DOHH2 (cell line): ENCODE measurements at regions not wholly inside any gene's neighbourhood (a gene's known extent, or its start where the extent isn't known, plus 50 kb on each side); places are given as distances from the start of the nearest gene placed in this dataset.

Experiments
- H3F3A ChIP-seq: fragments of 200-600 bp; sonication (generic), shearing (Covaris generic); 2 replicates; pipeline ENCODE4 v1.6.0; 2016; ENCODE audit warnings: antibody characterized with exemption, mild to moderate bottlenecking; ENCODE audit not compliant: control insufficient read depth, insufficient read depth
- H3K27ac ChIP-seq: fragments of 200-600 bp; sonication (generic); 2 replicates; pipeline ENCODE4 v1.5.1; 2014; ENCODE audit warnings: low read depth, mild to moderate bottlenecking, low read length, moderate library complexity
- H3K27me3 ChIP-seq: fragments of 200-600 bp; sonication (generic); 2 replicates; pipeline ENCODE4 v1.6.1; 2014; ENCODE audit warnings: mild to moderate bottlenecking, low read length, mixed read lengths; ENCODE audit not compliant: control insufficient read depth
- H3K36me3 ChIP-seq: fragments of 200-600 bp; sonication (generic); 2 replicates; pipeline ENCODE4 v1.6.1; 2014; ENCODE audit warnings: mild to moderate bottlenecking, low read length, moderate library complexity, mixed read lengths; ENCODE audit not compliant: control insufficient read depth
- H3K4me1 ChIP-seq: fragments of 200-600 bp; sonication (generic); 2 replicates; pipeline ENCODE4 v1.6.1; 2014; ENCODE audit warnings: mild to moderate bottlenecking, low read length, mixed read lengths; ENCODE audit not compliant: control insufficient read depth
- H3K4me2 ChIP-seq: fragments of 200-600 bp; sonication (generic); 2 replicates; pipeline ENCODE4 v1.6.0; 2014; ENCODE audit warnings: mild to moderate bottlenecking, low read length, moderate library complexity
- H3K4me3 ChIP-seq: fragments of 200-600 bp; sonication (generic); 2 replicates; pipeline ENCODE4 v1.5.1; 2014; ENCODE audit warnings: mild to moderate bottlenecking, low read length, mixed read lengths
- H3K79me2 ChIP-seq: fragments of 200-600 bp; sonication (generic); 2 replicates; pipeline ENCODE4 v1.6.1; 2014; ENCODE audit warnings: mild to moderate bottlenecking, low read length, mixed read lengths; ENCODE audit not compliant: control insufficient read depth
- H3K9me2 ChIP-seq: fragments of 200-600 bp; sonication (generic); replicated peaks from 2 replicates; pipeline ENCODE4 v1.6.1; 2014; ENCODE audit warnings: mild to moderate bottlenecking, low read length, mixed read lengths; ENCODE audit not compliant: control insufficient read depth
- H3K9me3 ChIP-seq: fragments of 200-600 bp; sonication (generic); 2 replicates; pipeline ENCODE4 v1.6.1; 2014; ENCODE audit warnings: antibody characterized with exemption, low read length, mixed read lengths; ENCODE audit not compliant: control insufficient read depth, insufficient read depth
- H4K20me1 ChIP-seq: fragments of 200-600 bp; sonication (generic); 2 replicates; pipeline ENCODE4 v1.6.0; 2014; ENCODE audit warnings: low read depth, mild to moderate bottlenecking, antibody characterized with exemption, low read length, moderate library complexity; ENCODE audit not compliant: control insufficient read depth, insufficient read depth
- CTCF ChIP-seq: fragments of 200-600 bp; sonication (generic); IDR thresholded peaks from one replicate; pipeline ENCODE4 v1.5.1; 2014; ENCODE audit warnings: antibody characterized with exemption, mild to moderate bottlenecking, low read depth, low read length; ENCODE audit not compliant: poor library complexity, severe bottlenecking
- EZH2phosphoT487 ChIP-seq: fragments of 200-600 bp; sonication (generic); IDR thresholded peaks from 2 replicates; pipeline ENCODE4 v1.6.1; 2017; ENCODE audit warnings: borderline replicate concordance, mild to moderate bottlenecking, antibody characterized with exemption, low read length, moderate library complexity, mixed read lengths

DNA sequence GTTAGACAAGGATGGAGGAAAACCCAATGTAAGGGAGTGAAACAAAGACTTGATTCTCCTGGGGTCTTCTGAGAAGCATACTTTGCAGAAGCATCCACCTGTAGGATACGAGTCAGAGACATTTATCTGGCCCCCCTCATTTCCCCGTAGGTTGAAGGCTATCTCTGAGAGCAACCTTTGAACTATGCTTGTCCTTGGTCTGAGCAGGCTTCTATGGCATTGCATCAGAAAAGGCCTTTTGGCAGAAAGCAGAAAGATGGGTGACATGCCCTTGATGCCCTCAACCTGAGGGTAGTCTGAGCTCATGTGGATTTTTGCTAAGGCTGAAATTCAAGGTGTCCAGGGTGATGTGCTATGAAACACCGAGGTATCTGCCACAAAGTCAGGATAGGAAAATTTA is 131.6 kb upstream of the SGO1 start:
- Histone ChIP-seq H3K79me2 (no peaks in the 10 kb centered on the region), H3K9me3 (no peaks in the 10 kb centered on the region), H3K27me3 (no peaks in the 10 kb centered on the region), H3K4me3 (no peak overlapping the region), H3K27ac (no peak overlapping the region), H3K4me2 (no peak overlapping the region), H3K4me1 (no peaks in the 10 kb centered on the region), H4K20me1 (no peaks in the 10 kb centered on the region), H3F3A (no peaks in the 10 kb centered on the region), H3K36me3 (no peaks in the 10 kb centered on the region), H3K9me2 (no peaks in the 10 kb centered on the region; the same call in 1 of the 2 replicates)
- TF ChIP-seq EZH2phosphoT487 (no peak), CTCF (no peak)

GRCh38 chr3:20316238-20316637 is 130.2 kb upstream of the SGO1 start:
- Histone ChIP-seq H3K9me2 (no peaks in the 10 kb centered on the region; the same call in 1 of the 2 replicates), H3K79me2 (no peaks in the 10 kb centered on the region), H4K20me1 (no peaks in the 10 kb centered on the region), H3F3A (no peaks in the 10 kb centered on the region), H3K36me3 (no peaks in the 10 kb centered on the region), H3K4me2 (no peak overlapping the region), H3K4me1 (no peaks in the 10 kb centered on the region), H3K27ac (no peak overlapping the region), H3K9me3 (no peaks in the 10 kb centered on the region), H3K27me3 (no peaks in the 10 kb centered on the region), H3K4me3 (no peak overlapping the region)
- TF ChIP-seq EZH2phosphoT487: no peak
- TF ChIP-seq CTCF: no peak

- H3K27ac ChIP-seq: no peak overlapping the region
These were observed 124.6 kb upstream of the SGO1 start for GRCh38 chr3:20310629-20311028.

More at GRCh38 chr3:20310629-20311028, 124.6 kb upstream of the SGO1 start:
- Histone ChIP-seq H3K36me3 (no peaks in the 10 kb centered on the region), H3K79me2 (no peaks in the 10 kb centered on the region), H3K9me2 (no peaks in the 10 kb centered on the region), H3K4me2 (no peak overlapping the region), H3K4me1 (no peaks in the 10 kb centered on the region), H3K9me3 (no peaks in the 10 kb centered on the region), H3F3A (no peaks in the 10 kb centered on the region), H4K20me1 (no peaks in the 10 kb centered on the region), H3K4me3 (no peak overlapping the region), H3K27me3 (no peaks in the 10 kb centered on the region)
- TF ChIP-seq EZH2phosphoT487: no peak
- no peak for TF ChIP-seq CTCF
